ENCODE measurements at regions not wholly inside any gene's neighbourhood (a gene's known extent, or its start where the extent isn't known, plus 50 kb on each side); places are given as distances from the start of the nearest gene placed in this dataset.

- Mint-ChIP-seq H3K27me3 (peaks cover 4% of the 10 kb centered on the region), H3K36me3 (ENCODE audit: low read depth) (no peaks in the 10 kb centered on the region), H3K27ac (no peak overlapping the region), H3K9me3 (no peaks in the 10 kb centered on the region), H3K4me1 (ENCODE audit: low read depth) (no peaks in the 10 kb centered on the region), H3K4me3 (no peak overlapping the region)
Observed at GRCh38 chrX:20654596-20655106, 387.9 kb upstream of the RPS6KA3 start.

GRCh38 chrX:20653070-20653469, 386.4 kb upstream of the RPS6KA3 start:
- H3K4me3 Mint-ChIP-seq: no peak overlapping the region
- no peaks in the 10 kb centered on the region for H3K9me3 Mint-ChIP-seq
- no peak overlapping the region for H3K27ac Mint-ChIP-seq
- peaks cover 4% of the 10 kb centered on the region for H3K27me3 Mint-ChIP-seq
- H3K36me3 Mint-ChIP-seq (ENCODE audit: low read depth): no peaks in the 10 kb centered on the region
- H3K4me1 Mint-ChIP-seq (ENCODE audit: low read depth): no peaks in the 10 kb centered on the region

GRCh38 chrX:20641954-20642353, 375.2 kb upstream of the RPS6KA3 start:
- Mint-ChIP-seq H3K36me3 (ENCODE audit: low read depth) (no peaks in the 10 kb centered on the region), H3K9me3 (no peaks in the 10 kb centered on the region), H3K27me3 (peaks cover 9% of the 10 kb centered on the region), H3K4me1 (ENCODE audit: low read depth) (no peaks in the 10 kb centered on the region), H3K4me3 (no peak overlapping the region), H3K27ac (no peak overlapping the region)

- Mint-ChIP-seq H3K4me3 (no peak overlapping the region), H3K27me3 (peaks cover 5% of the 10 kb centered on the region), H3K36me3 (ENCODE audit: low read depth) (no peaks in the 10 kb centered on the region), H3K9me3 (no peaks in the 10 kb centered on the region), H3K4me1 (ENCODE audit: low read depth) (no peaks in the 10 kb centered on the region), H3K27ac (no peak overlapping the region)
Observed at GRCh38 chrX:20639115-20639514, 372.4 kb upstream of the RPS6KA3 start.

- no peaks in the 10 kb centered on the region for H3K4me1 Mint-ChIP-seq (ENCODE audit: low read depth)
- no peak overlapping the region for H3K27ac Mint-ChIP-seq
- H3K27me3 Mint-ChIP-seq: peaks cover 5% of the 10 kb centered on the region
- H3K4me3 Mint-ChIP-seq: no peak overlapping the region
- H3K9me3 Mint-ChIP-seq: no peaks in the 10 kb centered on the region
- H3K36me3 Mint-ChIP-seq (ENCODE audit: low read depth): no peaks in the 10 kb centered on the region
Observed at GRCh38 chrX:20637351-20637750, 370.6 kb upstream of the RPS6KA3 start.

GRCh38 chrX:20633451-20633850, 366.7 kb upstream of the RPS6KA3 start:
- H3K36me3 Mint-ChIP-seq (ENCODE audit: low read depth): no peaks in the 10 kb centered on the region
- H3K27ac Mint-ChIP-seq: no peak overlapping the region
- no peaks in the 10 kb centered on the region for H3K27me3 Mint-ChIP-seq
- H3K4me3 Mint-ChIP-seq: no peak overlapping the region
- no peaks in the 10 kb centered on the region for H3K4me1 Mint-ChIP-seq (ENCODE audit: low read depth)
- no peaks in the 10 kb centered on the region for H3K9me3 Mint-ChIP-seq

- H3K36me3 Mint-ChIP-seq (ENCODE audit: low read depth): no peaks in the 10 kb centered on the region
- peaks cover 4% of the 10 kb centered on the region for H3K4me1 Mint-ChIP-seq (ENCODE audit: low read depth)
- H3K9me3 Mint-ChIP-seq: no peaks in the 10 kb centered on the region
- no peak overlapping the region for H3K4me3 Mint-ChIP-seq
- peaks cover 8% of the 10 kb centered on the region for H3K27me3 Mint-ChIP-seq
- no peak overlapping the region for H3K27ac Mint-ChIP-seq
Observed at GRCh38 chrX:20623448-20623847, 356.7 kb upstream of the RPS6KA3 start.

- Mint-ChIP-seq H3K9me3 (no peaks in the 10 kb centered on the region), H3K4me3 (no peak overlapping the region), H3K4me1 (ENCODE audit: low read depth) (peaks cover 4% of the 10 kb centered on the region), H3K27me3 (peaks cover 6% of the 10 kb centered on the region), H3K27ac (no peak overlapping the region), H3K36me3 (ENCODE audit: low read depth) (no peaks in the 10 kb centered on the region)
Observed at GRCh38 chrX:20620306-20620705, 353.6 kb upstream of the RPS6KA3 start.

GRCh38 chrX:20609916-20610415, 343.3 kb upstream of the RPS6KA3 start:
- Mint-ChIP-seq H3K9me3 (no peaks in the 10 kb centered on the region), H3K27ac (no peak overlapping the region), H3K4me3 (no peak overlapping the region), H3K36me3 (ENCODE audit: low read depth) (no peaks in the 10 kb centered on the region), H3K27me3 (peaks cover 24% of the 10 kb centered on the region), H3K4me1 (ENCODE audit: low read depth) (no peaks in the 10 kb centered on the region)

- Mint-ChIP-seq H3K4me1 (ENCODE audit: low read depth) (no peaks in the 10 kb centered on the region), H3K4me3 (no peak overlapping the region), H3K27me3 (peaks cover 25% of the 10 kb centered on the region), H3K9me3 (no peaks in the 10 kb centered on the region), H3K27ac (no peak overlapping the region), H3K36me3 (ENCODE audit: low read depth) (no peaks in the 10 kb centered on the region)
Observed at GRCh38 chrX:20606831-20607230, 340.1 kb upstream of the RPS6KA3 start.

GRCh38 chrX:20596856-20597255, 330.1 kb upstream of the RPS6KA3 start:
- H3K4me3 Mint-ChIP-seq: no peak overlapping the region
- H3K27ac Mint-ChIP-seq: no peak overlapping the region
- peaks cover 3% of the 10 kb centered on the region for H3K27me3 Mint-ChIP-seq
- no peaks in the 10 kb centered on the region for H3K36me3 Mint-ChIP-seq (ENCODE audit: low read depth)
- H3K4me1 Mint-ChIP-seq (ENCODE audit: low read depth): peaks cover 27% of the 10 kb centered on the region
- H3K9me3 Mint-ChIP-seq: no peaks in the 10 kb centered on the region

- peak overlapping the region; percentile 57 for H3K4me3 Mint-ChIP-seq
- no peaks in the 10 kb centered on the region for H3K36me3 Mint-ChIP-seq (ENCODE audit: low read depth)
- peaks cover 3% of the 10 kb centered on the region for H3K27me3 Mint-ChIP-seq
- peaks cover 27% of the 10 kb centered on the region for H3K4me1 Mint-ChIP-seq (ENCODE audit: low read depth)
- H3K9me3 Mint-ChIP-seq: no peaks in the 10 kb centered on the region
- H3K27ac Mint-ChIP-seq: peak overlapping the region; percentile 81
Observed at GRCh38 chrX:20595928-20596575, 329.3 kb upstream of the RPS6KA3 start.

- no peaks in the 10 kb centered on the region for H3K36me3 Mint-ChIP-seq (ENCODE audit: low read depth)
- no peaks in the 10 kb centered on the region for H3K9me3 Mint-ChIP-seq
- H3K4me1 Mint-ChIP-seq (ENCODE audit: low read depth): peaks cover 27% of the 10 kb centered on the region
- no peak overlapping the region for H3K27ac Mint-ChIP-seq
- H3K4me3 Mint-ChIP-seq: no peak overlapping the region
- peaks cover 3% of the 10 kb centered on the region for H3K27me3 Mint-ChIP-seq
Observed at GRCh38 chrX:20594985-20595384, 328.3 kb upstream of the RPS6KA3 start.

GRCh38 chrX:20593836-20594235, 327.1 kb upstream of the RPS6KA3 start:
- peaks cover 11% of the 10 kb centered on the region for H3K27me3 Mint-ChIP-seq
- H3K36me3 Mint-ChIP-seq (ENCODE audit: low read depth): no peaks in the 10 kb centered on the region
- peaks cover 27% of the 10 kb centered on the region for H3K4me1 Mint-ChIP-seq (ENCODE audit: low read depth)

GRCh38 chrX:20593402-20593801, 326.7 kb upstream of the RPS6KA3 start:
- H3K27ac Mint-ChIP-seq: no peak overlapping the region
- H3K4me3 Mint-ChIP-seq: no peak overlapping the region
- peaks cover 4% of the 10 kb centered on the region for H3K9me3 Mint-ChIP-seq
- H3K36me3 Mint-ChIP-seq (ENCODE audit: low read depth): no peaks in the 10 kb centered on the region
- H3K27me3 Mint-ChIP-seq: peaks cover 15% of the 10 kb centered on the region
- H3K4me1 Mint-ChIP-seq (ENCODE audit: low read depth): peaks cover 27% of the 10 kb centered on the region

More at GRCh38 chrX:20593836-20594235, 327.1 kb upstream of the RPS6KA3 start:
- Mint-ChIP-seq H3K4me3 (no peak overlapping the region), H3K9me3 (peaks cover 1% of the 10 kb centered on the region), H3K27ac (no peak overlapping the region)

GRCh38 chrX:20591246-20591645, 324.5 kb upstream of the RPS6KA3 start:
- H3K27me3 Mint-ChIP-seq: peaks cover 12% of the 10 kb centered on the region
- no peaks in the 10 kb centered on the region for H3K36me3 Mint-ChIP-seq (ENCODE audit: low read depth)

More at GRCh38 chrX:20591246-20591645, 324.5 kb upstream of the RPS6KA3 start:
- no peak overlapping the region for H3K4me3 Mint-ChIP-seq
- peaks cover 14% of the 10 kb centered on the region for H3K4me1 Mint-ChIP-seq (ENCODE audit: low read depth)
- peaks cover 4% of the 10 kb centered on the region for H3K9me3 Mint-ChIP-seq
- no peak overlapping the region for H3K27ac Mint-ChIP-seq

Data from stimulated activated naive CD8-positive, alpha-beta T cell treated with anti-CD3 and anti-CD28 coated beads, Interleukin-15, Interleukin-2, amounts not matched to agents 100 ng/mL and 50 ng/mL, for 24 hours (primary cell).